GM19328 (cell line): ENCODE measurements at regions not wholly inside any gene's neighbourhood (a gene's known extent, or its start where the extent isn't known, plus 50 kb on each side); places are given as distances from the start of the nearest gene placed in this dataset.

Experiments used
- ATAC-seq: cut with Tn5 transposase; IDR thresholded peaks from one replicate; pipeline ENCODE4 v1.9.1; 2021; ENCODE audit warnings: mild to moderate bottlenecking, moderate library complexity; ENCODE audit not compliant: unreplicated experiment

DNA sequence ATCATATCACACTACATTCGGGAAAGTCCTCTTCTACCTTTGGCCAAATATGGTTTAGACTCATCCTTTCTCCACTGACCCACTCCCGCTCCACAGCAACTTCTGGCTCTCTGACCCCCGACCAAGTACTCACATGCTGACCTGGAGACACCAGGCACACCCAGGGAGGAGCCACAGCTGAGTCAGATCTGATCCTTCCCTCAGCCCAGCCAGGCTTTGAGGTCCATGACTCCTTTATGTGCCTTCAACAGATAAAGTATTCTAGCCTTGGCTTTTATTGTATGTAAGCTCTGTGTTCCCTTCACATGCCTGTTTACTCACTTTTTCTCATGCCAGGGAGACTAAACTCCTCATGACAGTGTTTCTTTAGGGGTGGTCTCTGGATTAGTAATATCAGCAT is 166.9 kb upstream of the UMPS start:
- ATAC-seq = no peak

DNA sequence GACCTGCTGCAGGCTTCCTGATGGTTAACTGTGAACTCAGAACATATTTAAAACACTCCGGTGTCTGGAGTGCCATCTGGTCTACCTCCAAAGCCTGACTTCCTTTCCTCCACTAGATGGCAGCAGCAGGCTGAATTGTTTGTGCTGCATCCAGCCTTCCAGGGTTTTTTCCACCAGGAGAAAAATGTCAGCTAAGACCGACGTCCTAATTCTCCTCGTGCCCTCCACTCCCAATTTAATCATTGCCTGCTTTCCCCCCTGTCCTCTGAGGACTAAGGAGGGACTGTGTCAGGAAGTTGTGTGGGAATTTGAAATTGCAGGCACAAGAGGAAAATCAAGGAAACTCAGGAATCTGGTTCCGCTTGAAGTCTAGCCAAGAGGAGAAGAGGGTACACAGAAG is 165.2 kb upstream of the UMPS start:
- no peak for ATAC-seq

DNA sequence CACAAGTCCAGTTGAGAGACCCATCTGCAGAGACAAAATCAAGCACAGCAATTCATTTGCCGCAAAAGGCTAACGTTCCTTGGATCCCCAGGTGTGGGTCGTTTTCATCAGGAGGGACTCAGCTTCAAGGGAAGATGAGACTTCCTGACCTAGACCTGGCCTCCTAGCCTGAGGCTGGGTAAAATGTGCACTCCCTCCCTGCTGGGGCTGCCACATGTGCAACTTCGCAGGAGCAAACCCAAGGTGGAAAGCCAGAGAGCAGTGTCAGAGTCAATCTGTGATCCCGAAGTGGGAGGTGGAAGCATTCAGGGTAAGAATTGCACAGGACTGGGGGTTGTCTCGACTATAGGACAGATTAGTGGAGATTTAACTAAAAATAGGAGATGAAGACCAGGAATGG is 164.7 kb upstream of the UMPS start:
- no peak for ATAC-seq

DNA sequence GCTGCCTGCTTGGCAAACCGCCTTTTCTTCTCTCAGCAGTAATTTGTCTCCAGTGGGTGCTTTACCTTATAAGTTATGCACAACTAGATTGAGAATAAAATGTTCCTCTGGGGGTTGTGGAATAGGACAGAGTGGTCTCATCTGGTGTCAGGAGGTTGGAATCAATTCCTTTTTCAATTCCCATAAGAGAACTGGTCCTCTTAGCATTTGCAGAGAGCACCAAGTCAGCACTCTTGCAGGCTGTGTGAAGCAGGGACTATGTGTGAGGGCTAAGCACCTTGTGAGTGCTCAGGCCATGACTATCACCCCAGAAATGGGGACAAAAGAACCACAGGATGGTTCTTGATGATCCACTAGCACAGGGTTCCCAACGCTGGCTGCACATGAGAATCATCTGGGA is 163.6 kb upstream of the UMPS start:
- no peak for ATAC-seq

DNA sequence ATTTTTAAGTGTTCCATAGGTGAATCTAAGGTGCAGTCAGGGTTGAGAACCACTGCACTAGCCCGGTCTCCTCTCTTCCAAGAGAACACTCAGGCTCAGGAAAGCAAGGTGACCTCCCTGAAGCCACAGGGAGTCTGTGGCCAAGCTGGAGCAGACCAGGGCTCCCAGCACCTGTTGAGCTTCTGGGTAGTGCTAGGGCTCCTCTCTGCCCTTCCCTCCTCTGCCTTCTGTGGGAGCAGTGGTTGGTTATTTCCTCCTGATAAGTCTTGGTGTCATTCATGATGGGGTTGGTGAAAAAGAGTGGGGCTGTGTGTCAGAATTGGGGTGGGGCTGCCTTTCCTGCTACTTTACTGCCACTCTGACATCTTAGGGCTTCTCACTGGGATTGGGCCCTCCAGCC is 163.1 kb upstream of the UMPS start:
- ATAC-seq = no peak

DNA sequence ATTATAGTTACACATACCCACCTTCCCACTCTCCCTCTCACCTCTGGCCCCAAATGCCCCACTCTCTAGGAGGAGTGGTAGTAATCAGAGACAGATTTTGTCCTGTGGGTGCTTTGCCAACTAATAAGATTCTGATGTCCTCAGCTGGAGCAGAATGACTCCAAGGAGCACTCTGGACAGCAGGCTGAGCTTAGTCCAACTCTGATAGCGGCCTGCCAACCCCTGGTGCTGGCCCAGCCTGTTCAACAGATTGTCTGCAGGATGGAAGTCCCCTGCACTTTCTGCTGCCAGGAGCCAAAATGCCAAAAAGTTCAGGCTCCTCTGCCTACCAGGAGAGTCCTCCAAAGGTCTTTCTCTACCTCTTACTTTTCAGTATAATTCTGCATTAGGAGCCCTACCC is 160.5 kb upstream of the UMPS start:
- no peak for ATAC-seq

DNA sequence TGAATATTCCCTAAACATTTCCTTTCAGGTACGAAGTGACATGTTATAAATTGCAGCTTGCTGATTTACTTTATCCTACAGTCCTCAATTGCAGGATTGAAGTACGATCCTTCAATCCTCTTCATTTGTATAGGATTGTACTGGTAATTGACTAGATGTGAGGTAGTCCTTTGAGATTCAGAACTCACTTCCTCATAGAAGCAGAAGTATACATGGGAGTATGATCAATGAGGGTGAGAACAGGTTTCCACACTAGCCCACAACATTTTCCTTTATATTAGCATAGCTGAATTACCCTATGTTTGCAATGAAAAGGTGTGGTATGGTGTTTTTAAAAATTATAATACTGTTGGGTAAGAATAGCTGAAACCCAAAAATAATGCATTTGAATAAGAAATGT is 160.0 kb upstream of the UMPS start:
- ATAC-seq = no peak

DNA sequence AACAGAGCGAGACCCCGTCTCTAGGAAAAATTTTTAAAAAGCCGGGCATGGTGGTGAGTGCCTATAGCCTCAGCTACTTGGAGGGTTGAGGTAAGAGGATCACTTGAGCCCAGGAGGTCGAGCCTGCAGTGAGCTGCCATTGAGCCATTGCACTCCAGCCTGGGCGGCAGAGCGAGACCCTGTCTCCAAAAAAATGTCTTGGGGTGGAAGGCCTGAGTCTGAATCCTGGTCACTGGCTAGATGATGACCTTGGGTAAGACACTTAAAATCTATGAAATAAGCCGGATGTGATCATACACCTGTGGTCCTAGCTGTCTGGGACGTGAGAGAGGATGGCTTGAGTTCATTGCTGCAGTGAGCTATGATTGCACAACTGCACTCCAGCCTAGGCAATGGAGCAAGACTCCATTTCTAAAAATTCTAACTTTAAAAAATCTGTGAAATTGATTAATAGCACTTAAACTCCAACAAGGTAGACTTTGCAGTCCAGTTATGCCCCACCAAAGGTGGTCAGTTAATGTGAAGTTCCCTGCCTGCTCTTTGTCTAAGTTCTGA is 157.3 kb upstream of the UMPS start:
- no peak for ATAC-seq

DNA sequence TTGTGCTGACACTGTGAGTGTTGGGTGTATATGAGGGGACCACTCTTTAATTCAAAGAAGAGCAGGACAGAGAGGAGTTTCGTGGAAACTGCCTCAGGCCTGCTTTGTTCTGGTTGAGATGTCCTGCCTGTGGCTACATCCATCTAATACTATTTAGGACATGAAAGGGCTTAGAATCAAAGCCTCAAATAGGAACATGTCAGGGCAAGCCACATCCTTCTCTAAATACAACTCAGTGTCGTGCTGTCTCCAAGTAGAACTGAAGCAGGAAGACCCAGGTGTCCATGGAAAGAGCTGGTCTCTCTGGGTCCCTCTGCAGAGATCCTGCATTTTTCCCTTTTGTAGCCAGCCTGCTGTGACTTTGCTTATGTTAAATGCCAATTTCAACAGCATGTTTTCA is 156.2 kb upstream of the UMPS start:
- ATAC-seq = no peak

DNA sequence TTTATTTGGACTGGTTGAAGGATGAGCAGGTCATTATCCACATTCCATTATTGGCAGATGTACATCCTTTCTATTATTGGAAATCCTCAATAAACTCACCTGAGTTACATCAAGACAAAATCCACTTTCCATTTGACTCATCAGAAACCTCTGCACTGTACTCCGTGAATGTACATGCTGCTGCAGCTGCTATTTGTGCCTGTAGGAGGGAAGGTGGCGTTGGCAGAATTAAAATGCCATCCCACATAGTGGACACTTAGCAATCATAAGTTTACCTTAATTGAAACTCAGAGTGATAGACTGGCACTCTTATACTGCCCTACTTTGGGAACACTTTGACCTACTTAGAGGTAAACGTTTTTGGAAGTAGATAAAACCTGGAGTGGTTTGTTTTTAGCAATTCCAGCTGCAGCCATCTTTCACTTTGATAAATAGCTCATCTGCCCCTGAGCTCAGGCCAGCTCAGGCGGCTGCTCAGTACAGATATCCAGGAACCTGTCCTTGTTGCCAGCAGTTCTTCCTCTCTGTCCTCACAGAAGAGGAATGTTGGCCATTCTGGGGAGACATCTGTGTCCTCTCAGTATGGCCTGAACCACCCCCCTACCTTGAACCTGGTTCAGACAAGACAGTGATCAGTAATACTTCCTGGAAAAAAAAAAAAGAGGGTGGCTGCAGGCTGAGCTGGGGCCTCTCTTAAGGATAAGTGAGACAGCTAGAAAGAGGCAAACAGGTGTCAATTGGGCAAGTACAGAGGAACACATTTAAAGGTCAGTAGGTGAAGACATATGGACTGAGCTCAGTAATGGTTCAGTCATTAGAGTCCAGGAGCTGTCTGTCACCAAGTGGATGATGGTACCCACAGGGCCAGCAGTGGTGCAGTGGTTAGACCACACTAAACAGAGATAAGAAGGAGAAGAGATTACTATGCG is 153.4 kb upstream of the UMPS start:
- no peak for ATAC-seq

DNA sequence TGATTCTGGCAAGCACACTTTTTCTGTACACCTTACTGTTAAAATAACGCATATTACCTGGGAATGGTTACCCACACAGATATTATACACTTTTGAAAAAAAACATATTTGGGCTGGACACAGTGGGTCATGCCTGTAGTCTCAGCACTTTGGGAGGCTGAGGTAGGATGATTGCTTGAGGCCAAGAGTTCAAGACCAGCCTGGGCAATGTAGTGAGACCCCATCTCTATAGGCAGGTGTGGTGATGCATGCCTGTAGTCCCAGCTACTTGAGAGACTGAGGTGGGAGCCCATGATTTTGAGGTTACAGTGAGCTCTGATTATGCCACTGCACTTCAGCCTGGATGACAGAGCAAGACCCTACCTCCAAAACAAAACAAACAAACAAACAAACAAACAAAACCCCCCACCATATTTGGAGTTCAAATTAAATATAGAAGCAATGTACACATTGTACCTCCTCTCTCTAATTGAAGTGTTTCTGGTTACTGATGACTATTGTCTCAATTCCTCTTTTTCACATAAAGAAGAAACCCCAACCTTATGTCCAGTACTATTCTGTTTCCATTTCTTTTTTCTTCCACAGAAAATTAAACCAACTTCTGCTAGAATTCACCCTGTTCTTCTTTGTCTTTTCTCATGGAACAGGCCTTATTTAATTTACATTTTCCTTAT is 152.6 kb upstream of the UMPS start:
- ATAC-seq = no peak

DNA sequence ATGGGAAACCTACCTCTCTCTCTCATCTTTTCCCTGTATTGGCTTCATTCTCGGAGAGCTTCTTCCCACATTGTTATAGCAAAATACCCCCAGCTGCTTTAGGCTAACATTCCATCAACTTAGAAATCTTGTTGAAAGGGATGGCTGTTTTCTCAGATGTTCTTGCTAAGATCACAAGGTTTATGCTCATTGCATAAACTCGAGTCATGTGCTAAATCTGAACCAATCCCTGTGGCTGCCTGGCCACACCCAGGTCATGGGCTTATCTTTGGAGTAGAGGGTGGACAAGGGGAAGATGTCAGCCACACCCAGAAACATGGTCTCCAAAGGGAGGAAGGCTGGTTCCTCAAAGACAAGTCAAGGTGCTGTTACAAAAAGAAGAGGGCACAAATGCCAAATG is 150.6 kb upstream of the UMPS start:
- ATAC-seq = no peak

DNA sequence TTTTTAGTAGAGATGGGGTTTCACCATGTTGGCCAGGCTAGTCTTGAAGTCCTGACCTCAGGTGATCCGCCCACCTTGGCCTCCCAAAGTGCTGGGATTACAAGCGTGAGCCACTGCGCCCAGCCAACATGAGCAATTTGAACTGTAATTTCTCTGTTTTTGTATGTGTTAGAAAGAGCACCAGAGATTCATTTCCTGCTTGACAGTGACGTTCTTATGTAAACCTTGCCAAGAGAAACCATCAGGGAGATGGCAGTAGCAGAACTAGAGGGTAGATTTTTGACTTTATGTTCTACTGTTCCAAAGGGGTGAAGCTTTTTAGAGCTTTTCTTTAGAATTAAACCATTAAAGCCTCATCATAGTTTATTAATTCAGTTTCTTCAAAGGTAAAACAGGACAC is 148.1 kb upstream of the UMPS start:
- ATAC-seq = no peak

DNA sequence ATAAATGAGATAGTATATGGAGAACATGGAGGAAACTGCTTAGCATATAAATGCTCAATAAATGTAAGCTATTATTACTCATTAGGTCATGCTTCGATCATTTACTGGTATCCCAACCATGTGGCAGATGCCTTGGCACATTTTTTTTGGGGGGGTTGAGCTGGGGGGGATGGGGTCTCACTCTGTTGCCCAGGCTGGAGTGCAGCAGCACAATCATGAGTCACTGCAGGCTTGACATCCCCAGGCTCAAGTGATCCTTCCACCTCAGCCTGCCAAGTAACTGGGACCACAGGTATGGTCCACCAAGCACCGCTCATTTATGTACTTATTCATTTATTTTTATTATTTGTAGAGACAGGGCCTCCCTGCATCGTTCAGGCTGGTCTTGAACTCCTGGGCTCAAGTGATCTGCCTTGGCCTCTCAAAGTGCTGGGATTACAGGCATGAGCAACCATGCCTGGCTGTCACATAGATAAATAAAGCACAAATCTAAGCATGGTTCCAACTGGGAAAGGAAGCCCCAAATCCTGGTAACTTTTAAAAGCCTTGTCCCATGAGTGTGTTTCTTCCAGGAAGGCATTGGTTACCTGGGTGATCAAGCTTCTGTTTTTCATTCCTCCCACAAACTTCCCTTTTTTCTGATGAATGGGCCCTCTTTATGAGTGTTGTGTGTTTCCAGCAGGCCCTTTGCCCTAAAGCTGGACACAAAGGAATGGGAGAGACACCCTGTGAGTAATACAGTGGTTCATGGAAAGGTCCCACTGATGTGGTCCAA is 147.4 kb upstream of the UMPS start:
- no peak for ATAC-seq

DNA sequence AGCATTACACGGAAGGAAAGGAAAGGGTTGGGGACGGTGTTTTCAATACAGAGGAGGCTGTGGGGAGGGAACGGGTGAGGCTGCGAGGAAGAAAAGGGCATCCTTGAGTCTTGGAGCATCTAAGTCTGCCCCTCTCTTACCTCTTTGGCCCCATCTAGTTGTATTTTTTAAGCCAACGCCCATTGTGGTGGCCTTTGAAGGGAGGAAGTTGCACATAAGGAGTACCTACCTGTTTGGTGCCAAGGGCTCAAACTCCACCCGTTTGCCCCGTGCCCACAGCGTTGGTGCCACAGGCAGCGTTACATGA is 146.1 kb upstream of the UMPS start:
- no peak for ATAC-seq

DNA sequence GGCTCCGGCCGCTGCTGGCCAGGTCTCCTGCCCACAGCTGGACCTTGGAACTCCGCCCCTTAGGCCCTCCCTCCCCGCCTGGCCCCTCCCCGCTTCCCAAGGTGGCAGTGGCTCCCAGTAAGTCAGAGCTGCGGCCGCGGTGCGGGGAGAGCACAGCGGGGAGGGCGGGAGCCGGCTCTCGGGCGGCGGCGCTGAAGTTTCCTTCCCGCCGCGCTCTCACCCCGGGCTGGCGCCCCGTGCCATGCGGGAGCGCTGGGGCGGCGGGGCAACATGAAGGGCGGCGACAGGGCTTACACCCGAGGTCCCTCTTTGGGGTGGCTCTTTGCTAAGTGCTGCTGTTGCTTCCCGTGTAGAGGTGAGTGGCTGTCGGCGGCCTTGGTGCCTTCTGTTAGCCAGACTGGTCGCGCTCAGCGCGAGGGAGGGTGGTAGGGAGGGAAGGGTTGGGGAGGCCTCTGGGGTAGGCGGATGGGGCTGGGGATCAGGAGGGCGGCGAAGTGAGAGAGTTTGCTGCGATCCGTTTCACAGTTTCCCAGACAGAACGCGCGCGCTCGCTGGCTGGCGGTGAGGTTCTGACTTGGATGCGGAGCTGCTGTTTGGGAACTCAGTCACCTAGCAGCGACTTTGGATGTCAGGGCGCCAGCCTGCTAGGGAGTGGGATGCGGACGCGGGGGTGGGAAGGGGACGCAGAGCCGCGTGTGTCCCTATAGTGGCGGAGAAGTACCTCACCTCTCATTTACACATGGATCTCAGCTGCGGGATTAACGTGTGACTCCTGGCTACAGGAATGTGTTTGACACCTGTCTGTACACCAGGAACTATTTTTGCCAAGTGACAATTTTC is 145.5 kb upstream of the UMPS start:
- no peak for ATAC-seq

DNA sequence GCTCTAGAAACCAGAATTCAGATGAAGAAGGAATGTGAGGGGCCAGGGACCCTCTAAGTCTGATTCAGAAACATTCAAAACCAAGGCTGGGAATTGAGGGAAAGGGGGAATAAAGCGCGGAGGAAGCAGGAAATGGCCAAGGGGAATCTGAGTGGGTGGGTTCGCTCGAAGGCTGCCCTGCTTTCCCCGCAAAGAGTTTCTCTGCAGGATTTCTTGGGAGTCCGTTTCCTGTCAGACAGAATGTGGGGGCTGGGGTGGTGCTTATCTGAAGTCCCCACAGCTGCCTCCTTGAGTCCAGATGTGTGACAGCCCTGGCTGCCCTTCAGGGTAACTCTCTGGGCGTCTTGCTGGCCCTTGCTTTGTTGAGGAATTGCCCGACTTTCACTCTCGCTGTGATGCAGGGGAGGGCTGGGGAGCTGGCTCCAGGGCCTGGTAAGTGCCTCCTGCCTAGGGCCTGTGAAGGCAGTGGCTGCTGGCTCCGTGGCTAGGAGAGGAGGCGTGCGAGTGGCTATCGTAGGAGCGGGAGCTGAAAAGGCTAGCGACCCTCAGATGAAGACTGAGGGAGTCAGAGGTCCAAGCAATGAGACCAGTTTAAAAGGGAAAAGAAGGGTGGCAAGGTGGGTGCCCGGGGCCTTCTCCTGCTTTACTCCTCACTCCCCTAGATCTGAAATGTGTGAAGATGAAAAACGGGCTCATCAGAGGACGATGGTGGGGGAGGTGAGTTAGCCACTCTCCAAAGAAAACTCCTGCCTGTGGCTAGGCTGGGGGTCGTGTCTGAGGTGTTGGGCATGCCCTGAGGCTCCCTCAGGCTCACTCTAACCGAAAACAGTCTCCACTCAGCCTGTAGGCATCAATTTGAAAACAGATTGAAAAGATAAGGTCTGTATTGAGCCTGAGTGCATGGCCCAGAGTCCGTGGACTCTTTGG is 143.9 kb upstream of the UMPS start:
- ATAC-seq = no peak

DNA sequence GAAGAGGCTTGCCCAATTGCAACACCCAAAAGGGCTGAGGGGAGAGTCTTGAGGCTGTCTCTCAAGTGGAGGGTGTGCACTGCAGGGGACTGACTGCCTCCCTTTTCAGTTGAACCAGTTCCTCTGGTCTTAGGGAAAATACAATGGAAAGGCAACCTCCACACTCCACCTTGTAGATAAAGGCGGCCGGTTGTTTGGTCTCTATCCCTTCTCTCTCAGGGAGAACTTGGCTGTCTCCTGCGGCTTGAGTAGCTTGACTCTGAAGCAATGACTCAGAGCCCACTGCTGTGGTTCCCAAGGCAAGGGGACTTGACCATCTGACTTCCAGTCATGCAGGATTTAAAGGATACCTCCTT is 143.2 kb upstream of the UMPS start:
- no peak for ATAC-seq

DNA sequence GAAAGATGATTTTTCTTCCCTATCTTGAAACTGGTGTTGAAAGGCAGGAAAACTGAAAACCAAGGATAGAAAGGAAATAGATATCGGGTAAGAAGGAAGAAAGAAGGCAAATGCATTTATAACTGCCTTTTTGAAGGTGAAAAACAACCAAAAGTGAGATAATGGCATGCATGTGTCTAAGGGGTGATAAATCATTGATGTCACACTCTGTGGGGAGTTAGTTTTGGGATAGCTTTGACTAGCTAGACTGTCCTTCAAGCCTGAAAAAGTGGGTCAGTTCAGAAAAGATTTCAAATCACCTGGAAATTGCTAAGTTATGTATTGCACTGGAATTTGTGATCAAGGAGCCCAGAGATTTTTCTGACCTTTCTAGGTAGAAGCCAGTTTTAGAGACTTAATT is 142.2 kb upstream of the UMPS start:
- ATAC-seq = no peak

DNA sequence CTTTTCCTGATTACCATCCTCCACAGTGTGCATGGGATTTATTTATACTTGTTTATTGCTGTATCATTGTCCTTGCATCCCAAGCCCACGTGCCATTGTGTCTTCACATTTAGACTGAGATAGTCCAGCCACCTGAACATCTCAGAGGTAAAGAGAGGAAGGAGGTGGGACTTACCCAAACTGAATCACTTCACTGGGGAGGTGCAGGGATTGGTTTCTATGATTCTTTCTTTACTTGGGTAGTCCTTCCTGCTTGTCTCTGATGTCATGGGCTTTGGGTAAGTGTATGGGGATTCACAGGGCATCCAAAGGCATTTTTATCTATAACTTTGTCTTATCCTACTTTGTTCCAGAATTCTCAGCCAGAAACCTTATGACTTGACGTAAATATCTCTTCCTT is 141.5 kb upstream of the UMPS start:
- no peak for ATAC-seq
